Eye (tissue), 1 donor: ENCODE measurements at regions not wholly inside any gene's neighbourhood (a gene's known extent, or its start where the extent isn't known, plus 50 kb on each side); places are given as distances from the start of the nearest gene placed in this dataset.

Experiments
- DNase-seq: peaks from one replicate; pipeline ENCODE4 v3.0.0-alpha.2; 2015

DNA sequence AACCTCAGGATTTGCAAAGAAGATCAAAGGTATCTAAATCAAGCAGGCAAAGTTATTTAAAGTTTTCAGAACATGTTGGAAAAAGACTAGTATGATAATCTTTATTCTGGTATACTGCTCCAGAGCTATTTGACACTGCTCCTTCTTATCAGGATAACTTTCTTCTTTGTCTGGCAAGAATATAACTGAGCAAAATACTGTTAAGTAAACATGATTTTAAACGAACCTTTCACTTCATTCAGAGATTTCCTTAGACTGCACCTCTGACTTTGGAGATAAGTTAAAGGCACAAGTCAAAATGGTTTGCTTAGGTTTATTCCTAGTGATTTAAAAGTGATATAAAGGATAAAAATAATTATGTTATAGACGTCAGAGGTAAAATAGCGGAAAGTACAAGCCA is 103.9 kb upstream of the CCDC190 start:
- DNase-seq = no peak

DNA sequence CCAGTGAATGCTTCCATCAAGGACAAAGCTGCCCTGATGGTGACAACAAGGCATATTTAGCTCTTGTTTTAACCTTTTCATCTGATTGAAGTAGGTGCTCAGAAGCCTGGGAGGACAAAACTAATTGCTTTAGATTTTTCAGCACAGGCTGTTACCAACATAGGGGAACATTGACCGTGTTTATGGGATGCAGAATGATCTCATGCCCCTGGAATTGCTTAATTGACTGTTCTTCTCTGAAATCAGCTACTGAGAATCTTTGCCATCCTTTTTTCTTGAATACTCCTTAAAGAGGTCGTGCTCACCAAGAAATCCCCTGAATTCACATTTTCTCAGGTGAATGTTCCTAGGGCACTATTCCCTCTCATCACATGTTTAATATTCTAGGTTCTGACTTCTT is 95.9 kb upstream of the CCDC190 start:
- no peak for DNase-seq

DNA sequence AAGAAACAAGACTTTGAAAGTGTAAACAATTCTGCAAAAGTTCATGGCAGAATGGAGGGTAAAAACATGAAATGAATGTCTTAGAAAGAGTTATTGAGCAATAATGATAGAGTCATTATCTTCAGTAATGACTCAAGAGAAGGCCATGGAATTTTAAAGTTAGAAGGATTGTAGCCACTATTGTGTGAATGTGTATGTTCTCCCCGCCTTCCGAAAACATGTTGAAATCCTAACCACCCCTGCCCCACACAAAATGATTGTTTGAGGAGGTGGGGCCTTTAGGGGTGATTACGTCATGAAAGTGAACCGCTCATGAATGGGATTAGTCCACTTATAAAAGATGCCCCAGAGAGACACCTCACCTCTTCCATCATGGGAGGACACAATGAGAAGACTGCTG is 93.8 kb upstream of the CCDC190 start:
- no peak for DNase-seq

DNA sequence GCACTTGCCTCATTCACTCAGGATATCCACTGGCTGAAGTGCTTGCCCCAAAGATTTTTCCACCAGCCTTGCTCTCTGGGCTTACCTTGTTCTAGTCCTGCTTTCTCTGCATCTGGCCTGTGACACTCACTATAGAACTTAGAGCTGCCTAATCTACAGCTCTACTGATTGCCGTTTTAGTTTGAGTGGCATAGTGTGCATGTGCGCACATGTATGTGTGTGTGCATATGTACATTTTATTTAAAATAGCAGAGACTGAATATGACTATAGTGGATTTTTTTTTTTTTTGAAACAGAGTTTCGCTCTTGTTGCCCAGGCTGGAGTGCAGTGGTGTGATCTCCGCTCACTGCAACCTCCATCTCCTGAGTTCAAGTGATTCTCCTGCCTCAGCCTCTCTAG is 92.0 kb upstream of the CCDC190 start:
- no peak for DNase-seq

DNA sequence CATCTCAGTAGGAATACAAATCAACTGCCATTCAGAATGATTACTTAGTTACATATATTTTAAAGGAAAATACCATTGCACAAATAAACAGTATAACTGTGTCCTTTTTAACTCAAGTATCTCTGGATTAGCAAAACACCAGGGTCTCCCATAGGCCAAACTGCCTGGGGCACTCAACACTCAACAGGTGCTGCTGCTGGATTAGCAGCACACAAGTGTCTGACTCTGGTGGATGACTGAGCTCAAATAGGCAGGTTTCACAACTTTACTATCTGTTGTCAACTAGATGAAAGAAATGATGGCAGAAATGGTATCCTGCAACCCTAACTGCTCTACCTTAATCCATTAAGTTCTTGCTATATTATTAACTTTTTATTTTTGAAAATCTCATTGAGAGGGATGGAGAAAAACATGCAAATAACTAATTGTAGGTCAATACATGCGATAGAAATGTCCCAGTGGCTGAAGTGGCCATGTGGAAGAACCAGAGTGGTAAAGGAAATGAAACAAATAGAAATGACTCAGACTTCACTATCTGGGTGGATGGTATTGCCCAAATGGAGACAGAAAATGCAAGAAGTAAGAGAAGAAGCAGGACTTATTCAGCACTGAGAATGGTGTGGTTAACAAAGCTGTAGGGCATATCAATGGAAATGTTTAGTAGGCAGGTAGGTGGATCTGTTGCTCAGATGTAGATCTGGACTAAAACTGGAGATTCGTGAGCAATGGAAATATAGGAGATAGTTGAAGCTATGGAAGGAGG is 90.8 kb upstream of the CCDC190 start:
- DNase-seq = no peak

DNA sequence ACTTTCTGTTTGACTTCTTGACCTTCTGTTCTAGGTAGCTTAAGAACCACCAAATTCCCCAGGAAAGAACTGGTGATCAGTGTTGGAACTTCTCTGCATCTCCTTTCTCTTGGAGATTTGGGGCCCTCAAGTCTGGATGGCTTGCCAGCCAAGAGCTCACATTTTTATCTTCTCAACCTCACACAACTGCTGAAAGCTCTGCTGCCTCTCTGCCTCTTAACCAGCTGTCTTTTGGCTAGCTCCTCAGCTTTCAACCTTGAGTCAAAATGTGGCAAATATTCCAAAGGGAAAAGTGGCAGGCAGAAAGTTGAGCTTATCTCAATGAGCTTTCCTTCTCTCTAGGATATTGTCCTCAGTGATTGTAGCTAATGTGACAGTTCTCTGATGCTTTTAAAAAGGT is 89.2 kb upstream of the CCDC190 start:
- no peak for DNase-seq

DNA sequence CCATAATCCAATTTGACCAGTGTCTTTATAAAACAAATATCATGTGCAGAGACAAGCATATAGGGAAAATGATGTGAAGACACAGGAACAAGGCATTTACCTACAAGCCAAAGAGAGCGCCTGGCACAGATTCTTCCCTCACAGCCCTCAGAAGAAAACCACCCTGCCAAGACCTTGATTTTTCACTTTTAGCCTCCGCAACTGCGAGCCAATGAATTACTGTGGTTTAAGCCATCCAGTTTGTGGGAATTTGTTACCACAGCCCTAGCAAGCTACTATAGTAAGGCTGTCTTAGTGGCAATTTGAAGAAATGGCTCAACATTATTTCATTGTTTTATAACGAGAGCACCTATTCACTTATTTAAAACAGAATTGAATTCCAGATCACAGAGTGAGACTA is 85.7 kb upstream of the CCDC190 start:
- DNase-seq = no peak

DNA sequence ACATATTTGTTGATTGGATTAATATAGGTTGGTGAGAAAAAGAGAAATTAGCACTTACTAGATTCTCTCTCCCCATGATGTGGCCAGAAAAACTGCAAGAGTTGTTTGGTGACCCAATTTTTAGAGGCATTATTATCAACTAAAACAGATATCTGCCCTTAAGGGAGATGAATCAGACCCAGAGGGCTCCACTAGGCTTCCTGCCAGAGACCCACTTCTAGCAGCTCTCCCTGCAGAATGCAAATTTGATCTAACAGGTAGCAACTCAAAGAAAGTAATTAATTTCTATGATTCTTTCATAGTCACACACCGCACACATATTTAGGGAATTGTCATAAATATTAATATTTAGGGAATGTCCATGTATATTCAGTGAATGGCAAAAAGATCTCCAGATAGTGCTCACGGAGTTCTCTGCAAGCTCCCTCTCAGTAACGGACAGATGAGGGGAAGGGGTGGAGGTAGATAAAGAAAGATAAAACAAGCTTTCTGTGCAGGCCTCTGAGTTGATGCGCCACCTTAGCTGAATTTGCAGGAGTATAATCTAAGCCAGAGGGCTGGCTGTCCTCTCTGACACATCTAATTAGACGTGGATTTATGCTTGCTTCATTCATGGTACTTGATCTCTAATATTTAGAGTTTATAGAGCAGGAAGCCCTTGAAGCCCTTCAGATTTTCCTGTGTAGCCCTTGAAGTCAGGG is 84.1 kb upstream of the CCDC190 start:
- no peak for DNase-seq

DNA sequence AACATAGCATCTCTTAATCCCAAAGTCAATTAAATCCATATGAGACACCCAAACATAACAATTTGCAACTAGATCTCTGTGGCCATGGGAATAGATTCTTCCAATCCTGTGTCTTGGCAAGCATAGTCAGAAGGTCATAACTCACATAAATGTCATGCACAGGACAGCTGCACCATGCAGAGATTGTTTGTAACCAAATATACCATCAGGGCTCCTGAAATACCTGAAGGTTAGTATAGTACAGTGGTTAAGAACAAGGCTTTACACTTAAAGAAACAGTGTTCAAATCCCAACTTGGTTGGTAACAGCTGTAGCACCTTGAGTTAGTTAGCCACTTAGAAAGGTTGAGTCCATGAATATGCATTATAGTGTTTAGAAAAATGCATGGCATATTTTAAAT is 82.6 kb upstream of the CCDC190 start:
- DNase-seq = peak; percentile 11

DNA sequence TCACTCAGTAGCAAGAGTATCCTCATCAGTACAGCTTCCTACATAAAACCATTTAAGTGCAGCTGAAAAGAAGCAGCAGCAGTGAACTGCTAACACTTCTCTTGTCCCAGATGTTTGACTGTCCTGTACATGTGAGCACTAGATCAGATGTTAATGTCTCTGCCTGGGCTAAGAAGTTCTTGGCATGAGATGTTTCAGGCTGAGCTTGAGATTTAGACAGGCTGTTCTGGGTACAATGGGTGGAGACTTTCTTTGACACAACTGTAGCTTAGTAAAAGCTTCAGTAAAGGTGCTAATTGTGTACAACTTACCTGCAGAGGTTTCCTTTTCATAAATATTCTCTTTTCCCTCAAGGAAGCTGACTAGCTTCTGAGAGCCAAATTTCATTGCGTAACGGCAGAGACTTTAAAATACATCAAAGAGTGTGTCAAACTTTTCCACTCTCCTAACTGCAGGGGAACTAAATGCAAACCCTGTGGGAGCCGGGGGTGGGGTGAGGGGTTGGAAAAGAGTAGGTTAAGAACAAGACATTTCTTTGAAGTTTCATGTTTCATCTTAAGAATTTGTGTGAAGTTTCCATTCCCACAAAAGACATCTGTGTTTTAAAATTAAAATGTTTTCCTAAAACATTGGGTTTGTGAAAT is 82.1 kb upstream of the CCDC190 start:
- peak; percentile 17 for DNase-seq

DNA sequence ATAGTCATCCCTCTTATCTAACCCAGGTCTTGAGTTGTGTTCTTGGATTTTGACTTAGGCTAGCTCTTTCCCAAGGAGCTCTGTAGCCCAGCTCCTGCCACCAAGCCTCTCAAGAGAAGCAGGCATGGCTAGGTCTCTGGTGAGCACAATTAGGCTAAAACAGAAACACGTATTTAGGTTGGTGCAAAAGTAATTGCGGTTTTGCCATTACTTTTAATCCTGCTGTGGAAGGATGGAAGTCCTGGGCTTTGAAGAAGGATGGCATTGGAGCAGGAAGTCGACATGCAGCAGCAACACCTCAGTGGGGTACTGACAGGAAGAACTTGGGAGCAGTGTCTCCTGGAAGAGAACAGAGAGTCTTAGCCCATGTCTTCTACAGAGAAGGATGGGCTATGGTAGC is 80.0 kb upstream of the CCDC190 start:
- DNase-seq = no peak

DNA sequence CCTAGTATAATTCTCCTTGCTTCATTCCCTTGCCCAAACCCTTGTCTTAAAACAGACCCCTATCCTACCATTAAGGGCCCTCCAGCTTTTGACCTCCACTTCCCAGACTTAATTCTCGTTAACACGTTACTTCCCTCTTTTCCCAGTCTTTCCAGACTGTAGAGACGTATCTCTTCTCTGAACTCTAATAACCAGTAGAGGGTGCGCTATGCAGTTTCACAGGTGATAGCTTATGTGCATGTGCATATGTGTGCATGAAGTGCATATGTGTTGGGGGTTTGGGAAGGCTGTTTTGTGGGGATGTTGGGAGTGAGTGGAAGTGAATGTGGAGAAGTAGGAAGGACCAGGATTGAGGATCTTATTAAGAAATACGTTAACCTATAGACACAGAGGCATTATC is 78.1 kb upstream of the CCDC190 start:
- DNase-seq = no peak

DNA sequence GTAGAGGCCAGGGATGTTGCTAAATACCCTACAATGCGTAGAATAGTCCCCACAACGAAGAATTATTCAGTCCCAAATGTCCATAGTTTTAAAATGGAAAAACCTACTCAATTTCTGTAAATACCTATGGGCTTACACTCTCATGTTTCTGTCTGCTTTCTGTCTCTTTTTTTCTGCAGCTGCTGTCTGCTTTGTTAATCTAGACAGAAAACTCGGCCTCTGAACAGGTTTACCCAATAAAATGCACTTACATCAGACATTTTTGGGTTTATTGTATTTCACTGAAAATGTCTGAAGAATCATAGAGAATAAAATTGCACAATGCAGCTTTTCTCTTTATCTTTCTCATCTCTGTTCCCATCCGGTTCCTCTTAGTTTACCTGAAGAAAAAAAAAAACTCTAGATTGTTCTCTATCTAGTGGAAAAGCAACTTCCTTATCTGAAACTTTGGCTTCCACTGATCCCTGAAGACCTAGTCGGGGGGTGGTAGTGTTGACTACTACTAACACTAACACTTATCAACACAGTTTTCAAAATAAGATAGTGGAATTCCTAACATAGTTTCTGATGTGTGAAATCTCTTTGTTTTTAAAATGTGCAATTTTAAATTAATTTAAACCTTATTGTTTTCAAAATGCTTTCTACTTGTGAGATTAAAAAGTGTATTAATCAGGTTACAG is 76.9 kb upstream of the CCDC190 start:
- DNase-seq = no peak

DNA sequence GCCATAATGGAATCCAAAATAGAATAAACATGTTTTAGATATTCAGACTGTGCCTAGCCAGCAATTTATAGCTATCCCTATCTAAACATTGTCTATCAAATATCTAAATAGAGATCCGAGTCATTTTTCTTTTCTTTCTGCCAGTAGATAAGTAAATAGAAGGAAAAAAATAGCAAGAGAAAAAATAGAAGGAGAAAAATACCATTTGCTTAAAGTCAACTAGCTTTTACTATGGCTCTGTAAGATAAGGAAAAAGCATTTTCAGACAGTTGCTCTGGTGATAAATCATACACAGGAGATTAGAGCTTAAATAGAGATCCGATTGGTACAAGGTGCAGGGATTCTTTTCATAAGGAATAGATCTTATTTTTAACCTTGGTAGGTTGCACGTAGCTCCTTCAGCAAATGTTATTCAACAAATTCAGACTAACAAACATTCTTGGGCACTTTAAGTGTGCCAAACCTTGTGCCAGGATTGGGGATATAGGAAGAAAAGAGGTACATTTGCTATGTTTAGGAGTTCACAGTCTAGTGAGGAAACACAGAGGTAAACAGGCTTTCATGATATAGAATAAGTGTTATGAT is 70.1 kb upstream of the CCDC190 start:
- no peak for DNase-seq

DNA sequence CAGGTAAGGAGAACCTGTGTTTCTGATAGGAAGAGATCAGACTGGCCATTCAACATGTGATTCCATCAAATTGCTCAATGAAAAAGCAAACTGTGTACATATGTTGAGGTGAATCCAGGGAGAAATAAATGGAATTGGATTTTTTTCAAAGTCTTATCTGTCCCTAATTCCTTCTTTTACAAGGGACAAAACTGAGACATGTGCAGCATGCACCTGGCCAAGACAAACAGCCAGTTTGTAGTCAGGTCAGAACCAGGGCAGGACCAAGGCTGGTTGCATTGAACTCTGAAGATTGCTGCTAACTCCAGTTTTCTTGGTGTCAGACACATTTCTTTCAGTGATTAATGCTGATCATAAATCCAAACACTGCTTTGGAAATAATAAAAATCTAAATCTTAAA is 69.6 kb upstream of the CCDC190 start:
- no peak for DNase-seq

DNA sequence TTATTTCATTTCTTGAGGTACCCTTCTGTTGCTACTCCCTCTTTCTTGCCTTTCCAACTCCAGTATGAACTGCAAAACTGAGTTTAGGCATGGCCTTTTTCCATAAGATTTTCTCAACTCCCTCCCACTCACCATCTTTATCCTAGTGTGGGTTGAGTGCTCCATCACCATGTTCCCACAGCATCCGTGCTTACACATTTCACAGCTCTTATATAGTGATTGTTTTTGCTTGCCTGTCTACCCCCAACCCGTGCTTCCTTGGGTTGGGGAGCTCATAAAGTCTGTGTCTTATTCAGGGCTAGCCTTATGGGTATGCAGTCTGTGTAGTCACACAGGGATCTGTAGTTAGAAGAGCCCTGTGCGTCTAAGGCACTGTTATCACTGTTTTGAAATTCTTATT is 68.2 kb upstream of the CCDC190 start:
- no peak for DNase-seq

DNA sequence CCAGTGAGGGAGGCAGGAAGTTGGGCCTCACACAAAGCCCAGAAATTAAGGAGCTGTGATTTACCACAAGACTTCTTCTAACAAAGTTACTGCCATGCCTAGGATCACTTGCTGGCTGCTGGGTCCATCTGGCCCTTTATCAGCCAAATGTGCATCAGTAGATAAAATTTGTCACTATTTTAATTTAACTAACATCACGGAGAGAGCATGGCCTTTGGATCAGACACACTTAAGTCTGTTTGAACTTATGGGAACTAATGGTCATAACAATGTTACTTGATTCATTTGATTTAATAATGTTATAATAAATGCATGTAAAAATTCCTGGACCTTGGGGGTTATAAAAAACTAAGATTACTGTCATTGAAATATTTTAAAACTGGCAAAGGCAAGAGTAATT is 67.2 kb upstream of the CCDC190 start:
- no peak for DNase-seq

DNA sequence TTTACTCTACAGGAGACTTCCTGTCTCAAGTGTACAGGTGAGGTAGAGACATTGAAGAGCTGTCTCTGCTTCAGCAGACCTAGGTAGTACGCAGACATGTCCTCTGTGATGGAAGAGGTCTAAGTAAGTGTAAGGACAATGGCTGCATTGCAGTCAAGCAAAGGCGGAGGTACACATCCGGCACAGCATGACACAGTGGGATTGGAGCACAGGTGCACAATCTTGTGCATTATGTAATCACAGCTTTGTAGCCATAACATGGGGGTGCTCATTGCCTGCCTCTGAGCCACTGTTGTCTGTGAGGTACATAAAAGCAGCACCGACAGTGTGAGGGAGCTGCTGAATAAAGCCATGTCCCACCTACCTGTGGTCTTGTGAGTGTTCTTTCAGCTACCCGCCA is 66.4 kb upstream of the CCDC190 start:
- no peak for DNase-seq

DNA sequence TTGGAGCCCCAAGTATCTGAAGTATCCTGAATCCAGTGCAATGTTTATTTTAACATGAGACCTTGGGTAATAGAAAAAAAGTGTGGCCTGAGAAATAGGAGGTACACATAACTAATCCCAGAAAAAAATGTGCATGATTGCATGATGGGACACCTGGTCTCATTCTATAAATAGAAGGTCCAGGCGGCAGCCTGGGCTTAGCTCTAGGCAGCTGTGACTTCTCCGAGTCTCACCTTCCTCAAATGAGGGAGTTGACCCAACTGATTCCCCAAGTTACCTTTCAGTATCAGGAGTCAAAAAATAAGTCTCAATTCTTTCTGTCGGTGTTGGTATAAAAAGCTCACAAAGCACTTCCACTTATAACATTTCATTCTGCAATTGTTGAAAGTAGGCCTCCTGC is 65.9 kb upstream of the CCDC190 start:
- DNase-seq = no peak

DNA sequence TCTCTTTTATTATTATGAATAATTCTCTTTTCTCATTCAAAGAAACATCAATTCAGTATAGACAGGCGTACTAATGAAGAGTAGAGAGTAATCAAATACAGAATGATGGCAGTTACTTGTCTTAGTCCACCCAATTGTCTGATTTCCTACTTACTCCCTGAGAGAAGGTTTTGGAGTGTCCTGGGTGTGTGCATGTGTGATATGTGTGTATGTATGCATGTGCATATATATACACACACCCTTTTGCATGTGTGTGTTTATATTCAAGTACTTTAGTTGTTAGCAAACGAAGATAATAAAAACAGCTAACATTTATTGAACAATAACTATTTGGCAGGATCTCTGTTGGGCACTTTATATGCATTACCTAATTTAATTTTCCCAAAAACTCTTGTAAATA is 63.2 kb upstream of the CCDC190 start:
- DNase-seq = no peak

DNA sequence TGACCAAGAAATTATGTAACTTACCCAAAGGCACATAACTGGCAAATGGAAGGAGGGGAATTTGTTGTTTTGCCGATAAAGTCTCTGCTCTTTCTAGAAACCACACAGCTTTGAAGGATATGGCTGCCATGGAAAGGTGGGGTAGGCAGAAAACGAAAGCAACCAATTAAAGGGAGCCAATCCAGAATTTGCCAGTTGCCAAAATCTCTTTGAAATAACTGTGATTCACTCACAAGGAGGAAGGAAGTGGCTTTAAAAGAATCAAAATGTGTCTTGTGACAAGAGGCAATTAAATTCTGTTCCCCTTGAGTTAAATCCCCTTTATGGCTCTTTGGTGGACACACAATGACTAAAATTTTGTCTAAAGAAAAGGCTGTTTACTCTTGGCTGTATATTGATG is 61.2 kb upstream of the CCDC190 start:
- DNase-seq = no peak

DNA sequence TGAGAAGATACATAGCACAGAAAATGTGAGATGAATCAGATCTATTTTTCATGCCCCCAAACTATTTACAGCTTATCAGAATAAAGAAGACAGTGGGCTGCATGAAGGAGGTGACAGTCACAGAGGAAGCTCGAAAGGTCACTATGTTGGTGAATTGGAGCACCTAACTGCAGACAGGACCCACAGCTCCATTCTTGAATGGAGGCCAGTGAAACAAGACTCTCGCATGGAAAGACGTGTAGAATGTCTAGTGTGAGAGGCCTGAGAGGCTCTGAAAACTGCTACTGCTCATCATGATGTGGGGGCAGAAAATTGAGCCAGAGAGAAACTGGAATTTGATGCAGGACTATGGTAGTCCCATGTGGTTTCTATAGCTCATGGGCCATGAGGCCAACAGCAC is 60.3 kb upstream of the CCDC190 start:
- DNase-seq = no peak

DNA sequence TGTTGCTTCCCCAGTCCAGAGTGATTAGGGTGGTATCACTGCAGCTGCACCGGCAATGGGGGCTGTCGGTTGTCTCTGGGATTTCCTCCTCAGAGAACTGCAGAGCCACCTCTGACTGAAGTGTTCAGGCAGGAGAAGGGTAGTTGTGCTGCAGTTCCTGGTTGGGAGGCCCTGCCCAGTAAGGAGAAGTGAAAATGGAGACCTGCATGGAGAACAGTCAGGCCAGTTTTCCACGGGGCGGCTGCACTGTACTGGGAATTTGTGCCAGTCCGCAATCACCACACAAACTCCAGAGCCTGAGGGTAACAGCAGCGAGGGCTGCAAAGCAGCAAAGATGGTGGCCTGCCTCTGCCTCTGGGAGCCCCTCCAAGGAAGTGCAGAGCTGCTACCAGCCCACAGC is 58.1 kb upstream of the CCDC190 start:
- DNase-seq = no peak
